ENCODE measurements at regions not wholly inside any gene's neighbourhood (a gene's known extent, or its start where the extent isn't known, plus 50 kb on each side); places are given as distances from the start of the nearest gene placed in this dataset.

- H4K20me1 ChIP-seq (ENCODE audit: control insufficient read depth, insufficient read depth, low read depth, low read length), result no peaks in the 10 kb centered on the region
- no peaks in the 10 kb centered on the region for H3K4me1 ChIP-seq (ENCODE audit: control insufficient read depth, low read length)
- no peaks in the 10 kb centered on the region for H3K9me2 ChIP-seq (replicated peaks; ENCODE audit: control insufficient read depth, low read length)
- H3K4me3 ChIP-seq (ENCODE audit: low read length), result no peak overlapping the region
- no peak overlapping the region for H3K4me2 ChIP-seq (ENCODE audit: low read length)
- no peaks in the 10 kb centered on the region for H3K79me2 ChIP-seq (ENCODE audit: control insufficient read depth, low read length)
- TF ChIP-seq EZH2phosphoT487 (IDR thresholded peaks at IDR 0.05; ENCODE audit: borderline replicate concordance, low read length), result no peak
- TF ChIP-seq CTCF (IDR thresholded peaks at IDR 0.05; ENCODE audit: low read depth, low read length, poor library complexity, severe bottlenecking), result no peak
- H3K27me3 ChIP-seq (ENCODE audit: control insufficient read depth, low read length), result peaks cover 8% of the 10 kb centered on the region; the same call in 1 of the 2 replicates
- H3F3A ChIP-seq (ENCODE audit: control insufficient read depth, insufficient read depth), result no peaks in the 10 kb centered on the region
- H3K27ac ChIP-seq (ENCODE audit: low read depth, low read length), result no peak overlapping the region
- H3K36me3 ChIP-seq (ENCODE audit: control insufficient read depth, low read length), result no peaks in the 10 kb centered on the region
- H3K9me3 ChIP-seq (ENCODE audit: control insufficient read depth, insufficient read depth, low read length), result no peaks in the 10 kb centered on the region
Measured at GRCh38 chr1:38250356-38250755, 203.8 kb upstream of the POU3F1 start.

GRCh38 chr1:38249001-38249400 is 202.4 kb upstream of the POU3F1 start:
- TF ChIP-seq EZH2phosphoT487 (IDR thresholded peaks at IDR 0.05; ENCODE audit: borderline replicate concordance, low read length), result no peak
- no peak for TF ChIP-seq CTCF (IDR thresholded peaks at IDR 0.05; ENCODE audit: low read depth, low read length, poor library complexity, severe bottlenecking)
- Histone ChIP-seq H3K9me2 (replicated peaks; ENCODE audit: control insufficient read depth, low read length) (no peaks in the 10 kb centered on the region), H3K4me1 (ENCODE audit: control insufficient read depth, low read length) (no peaks in the 10 kb centered on the region), H3K36me3 (ENCODE audit: control insufficient read depth, low read length) (no peaks in the 10 kb centered on the region), H3K9me3 (ENCODE audit: control insufficient read depth, insufficient read depth, low read length) (no peaks in the 10 kb centered on the region), H3K27me3 (ENCODE audit: control insufficient read depth, low read length) (peaks cover 8% of the 10 kb centered on the region; the same call in 1 of the 2 replicates), H3K79me2 (ENCODE audit: control insufficient read depth, low read length) (no peaks in the 10 kb centered on the region), H3K4me3 (ENCODE audit: low read length) (no peak overlapping the region), H4K20me1 (ENCODE audit: control insufficient read depth, insufficient read depth, low read depth, low read length) (no peaks in the 10 kb centered on the region), H3K27ac (ENCODE audit: low read depth, low read length) (no peak overlapping the region), H3K4me2 (ENCODE audit: low read length) (no peak overlapping the region), H3F3A (ENCODE audit: control insufficient read depth, insufficient read depth) (no peaks in the 10 kb centered on the region)

GRCh38 chr1:38246955-38247952 is 200.7 kb upstream of the POU3F1 start:
- TF ChIP-seq CTCF (IDR thresholded peaks at IDR 0.05; ENCODE audit: low read depth, low read length, poor library complexity, severe bottlenecking), result no peak
- no peak for TF ChIP-seq EZH2phosphoT487 (IDR thresholded peaks at IDR 0.05; ENCODE audit: borderline replicate concordance, low read length)
- H3K4me1 ChIP-seq (ENCODE audit: control insufficient read depth, low read length), result no peaks in the 10 kb centered on the region
- H3K4me2 ChIP-seq (ENCODE audit: low read length), result no peak overlapping the region
- H3K9me3 ChIP-seq (ENCODE audit: control insufficient read depth, insufficient read depth, low read length), result no peaks in the 10 kb centered on the region
- no peak overlapping the region for H3K4me3 ChIP-seq (ENCODE audit: low read length)
- H3K36me3 ChIP-seq (ENCODE audit: control insufficient read depth, low read length), result no peaks in the 10 kb centered on the region
- H3K27me3 ChIP-seq (ENCODE audit: control insufficient read depth, low read length), result peaks cover 8% of the 10 kb centered on the region; the same call in 1 of the 2 replicates
- no peak overlapping the region for H3K27ac ChIP-seq (ENCODE audit: low read depth, low read length)
- H4K20me1 ChIP-seq (ENCODE audit: control insufficient read depth, insufficient read depth, low read depth, low read length), result no peaks in the 10 kb centered on the region
- H3K79me2 ChIP-seq (ENCODE audit: control insufficient read depth, low read length), result no peaks in the 10 kb centered on the region
- no peaks in the 10 kb centered on the region for H3K9me2 ChIP-seq (replicated peaks; ENCODE audit: control insufficient read depth, low read length)
- no peaks in the 10 kb centered on the region for H3F3A ChIP-seq (ENCODE audit: control insufficient read depth, insufficient read depth)

Measured in DOHH2 (cell line).